Inflammatory macrophage treated with lipopolysaccharide for 1 hour (primary cell): ENCODE measurements at regions not wholly inside any gene's neighbourhood (a gene's known extent, or its start where the extent isn't known, plus 50 kb on each side); places are given as distances from the start of the nearest gene placed in this dataset.
A peak's percentile ranks its signal among the peaks of the same experiment; 100 is the strongest.

Experiments
- DNase-seq, 2 donors: peaks; one replicate each; pipeline ENCODE4 v3.0.0-alpha.2; 2020 to 2022

DNA sequence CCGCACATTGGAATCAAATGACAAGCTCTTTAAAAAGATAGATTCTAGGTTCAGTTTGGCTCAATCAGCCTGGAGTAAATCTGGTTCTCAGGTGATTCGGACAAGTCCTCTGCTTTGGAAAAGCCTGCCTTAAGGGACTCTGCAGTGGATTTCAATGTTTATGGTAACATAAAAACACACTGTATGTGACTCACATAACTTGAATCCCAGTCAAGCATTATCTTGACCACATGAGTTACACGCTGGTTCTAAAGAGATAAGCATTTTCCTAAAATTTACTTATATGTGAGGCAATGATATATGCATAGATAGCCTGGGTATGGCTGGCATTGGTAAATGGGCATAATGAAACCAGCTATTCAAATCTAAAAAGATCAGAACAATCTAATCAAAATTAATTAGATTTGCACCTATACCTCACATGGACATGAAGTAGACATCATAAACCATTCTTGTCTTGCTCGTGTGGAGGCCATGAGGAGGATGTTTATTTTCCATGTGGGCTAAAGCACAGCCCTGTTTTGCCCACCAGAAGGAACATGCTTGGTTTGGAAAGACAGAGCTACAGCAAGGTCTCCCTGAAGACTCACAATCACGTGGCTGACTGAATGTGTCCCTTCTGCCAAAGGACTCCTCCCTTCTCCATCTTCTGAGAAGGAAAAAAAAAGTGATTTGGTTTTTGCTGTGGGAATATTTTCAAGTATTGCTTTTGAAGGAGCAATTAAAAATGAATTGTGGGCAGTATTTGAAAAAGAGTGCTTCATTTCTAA is 351.7 kb downstream of the DIRAS2 start:
- no peak for DNase-seq

DNA sequence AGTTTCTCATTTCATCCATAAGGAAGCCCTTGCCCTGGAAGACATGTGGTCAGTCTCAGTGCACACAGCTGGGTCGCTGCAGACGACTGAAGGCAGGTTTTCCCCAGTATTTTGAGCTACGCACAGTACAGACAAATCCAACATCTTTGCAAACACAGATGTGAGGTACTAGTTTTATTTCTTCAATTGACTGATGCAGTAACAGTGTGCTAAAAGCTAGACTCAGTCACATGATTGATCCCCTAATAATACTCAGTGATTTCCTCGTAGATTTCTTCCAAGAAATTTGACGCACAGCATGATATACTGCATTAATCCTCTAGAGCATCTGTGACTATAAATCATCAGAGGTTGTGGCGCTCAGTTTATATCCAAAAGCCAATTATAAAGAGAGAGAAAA is 346.1 kb downstream of the DIRAS2 start:
- DNase-seq, result no peak

DNA sequence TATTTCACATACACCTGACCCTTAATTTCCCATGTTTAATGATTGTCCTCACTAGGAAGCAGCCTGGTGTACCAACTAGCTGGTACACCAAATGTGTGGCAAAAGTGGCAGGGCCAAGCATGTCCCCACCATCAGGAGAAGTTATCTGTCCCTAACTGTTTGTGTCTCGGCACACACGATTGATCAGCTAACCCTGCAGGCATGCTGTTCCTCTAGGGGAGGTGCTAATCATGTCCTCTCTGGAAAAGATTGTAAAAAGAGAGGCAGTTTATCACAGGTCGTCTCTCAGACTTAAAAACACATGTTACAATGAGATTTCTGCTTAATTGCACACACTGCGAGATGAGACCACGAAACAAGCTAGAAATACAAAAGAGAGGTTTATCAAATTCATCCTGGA is 342.7 kb downstream of the DIRAS2 start:
- no peak for DNase-seq

DNA sequence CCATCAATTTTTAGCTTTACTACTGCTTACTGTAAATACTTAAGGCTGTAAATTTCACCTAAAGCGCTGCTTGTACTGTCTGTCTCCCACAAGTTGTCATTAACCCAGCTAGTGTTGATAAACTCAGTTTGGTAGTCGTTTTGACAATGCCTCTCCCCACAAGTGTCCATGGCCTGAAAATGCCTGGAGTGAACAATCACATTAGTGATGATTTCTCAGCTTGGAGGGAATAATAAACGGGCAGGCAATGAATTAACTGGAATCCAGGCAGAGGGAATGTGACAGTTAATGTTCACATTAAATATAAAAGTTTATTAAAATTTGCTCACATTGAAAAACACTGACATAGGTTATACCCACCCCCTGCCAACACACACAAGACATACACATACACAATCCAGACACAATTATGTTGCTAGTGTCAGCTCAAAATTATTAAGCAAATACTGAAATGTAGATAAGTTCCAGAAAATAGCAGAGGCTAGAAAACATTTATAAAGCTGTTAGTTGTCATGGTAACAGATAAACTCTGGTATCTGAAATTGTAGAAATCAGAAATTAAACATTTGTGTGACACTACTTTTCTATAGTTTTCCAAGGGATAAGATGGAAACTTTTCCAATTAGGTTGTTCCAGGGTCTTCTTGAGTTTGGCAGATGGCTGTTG is 341.9 kb downstream of the DIRAS2 start:
- DNase-seq, result no peak

DNA sequence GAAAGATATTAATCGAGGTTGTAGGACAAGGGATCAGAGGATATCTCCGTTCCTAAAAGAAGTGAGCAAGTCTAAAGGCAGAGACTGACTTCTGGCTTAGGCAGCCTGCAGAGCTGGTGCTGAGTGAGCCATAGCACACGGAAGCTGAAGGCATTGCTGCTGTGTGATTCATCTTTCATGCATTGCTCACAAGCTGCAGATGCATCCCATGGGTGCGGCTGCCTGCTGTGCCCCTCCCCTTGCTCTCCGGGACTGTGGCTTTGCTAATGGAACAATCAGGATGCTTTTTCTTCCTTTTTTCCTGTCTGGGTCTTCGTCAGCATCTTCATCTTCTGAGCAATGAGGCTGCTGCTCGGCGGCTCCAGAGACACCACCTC is 341.4 kb downstream of the DIRAS2 start:
- no peak for DNase-seq

DNA sequence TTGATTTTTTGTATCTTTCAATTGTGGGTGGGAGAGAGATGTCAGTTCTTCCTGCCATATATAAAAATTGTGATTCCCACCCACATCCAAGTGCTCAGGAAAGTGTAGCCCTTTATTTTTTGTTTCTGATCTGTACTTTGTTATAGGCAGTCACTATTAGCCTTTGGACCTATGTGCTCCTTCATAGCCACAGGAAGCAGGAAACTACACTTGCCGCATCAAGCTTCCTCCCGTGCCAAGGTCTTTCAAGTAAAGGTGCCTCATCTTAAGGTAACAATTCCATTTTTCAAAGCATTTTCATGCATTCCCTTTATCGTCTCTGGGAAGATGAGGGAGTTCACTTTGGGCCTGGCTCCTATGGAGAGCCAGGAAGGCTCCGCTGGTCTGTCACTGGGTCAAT is 339.0 kb downstream of the DIRAS2 start:
- DNase-seq, result no peak

DNA sequence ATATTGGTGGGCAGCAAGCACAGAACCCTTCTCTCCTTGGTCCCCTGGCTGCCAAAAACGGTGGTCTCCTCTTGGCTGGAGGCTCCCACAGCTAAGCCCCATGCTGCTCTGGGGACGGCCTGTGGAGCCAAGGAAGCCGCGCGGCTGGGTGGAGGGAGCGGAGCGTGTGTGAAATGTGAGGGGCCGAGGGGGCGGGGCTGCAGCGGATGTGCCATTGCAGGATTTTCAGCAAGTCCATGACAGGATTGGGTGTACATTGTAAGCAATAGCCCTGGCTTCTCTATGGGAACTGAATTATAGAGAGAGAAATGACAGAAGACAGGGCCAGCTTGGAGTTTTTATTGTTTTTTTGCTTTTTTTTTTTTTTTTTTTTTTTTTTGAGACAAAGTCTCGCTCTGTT is 336.5 kb downstream of the DIRAS2 start:
- DNase-seq, result no peak

DNA sequence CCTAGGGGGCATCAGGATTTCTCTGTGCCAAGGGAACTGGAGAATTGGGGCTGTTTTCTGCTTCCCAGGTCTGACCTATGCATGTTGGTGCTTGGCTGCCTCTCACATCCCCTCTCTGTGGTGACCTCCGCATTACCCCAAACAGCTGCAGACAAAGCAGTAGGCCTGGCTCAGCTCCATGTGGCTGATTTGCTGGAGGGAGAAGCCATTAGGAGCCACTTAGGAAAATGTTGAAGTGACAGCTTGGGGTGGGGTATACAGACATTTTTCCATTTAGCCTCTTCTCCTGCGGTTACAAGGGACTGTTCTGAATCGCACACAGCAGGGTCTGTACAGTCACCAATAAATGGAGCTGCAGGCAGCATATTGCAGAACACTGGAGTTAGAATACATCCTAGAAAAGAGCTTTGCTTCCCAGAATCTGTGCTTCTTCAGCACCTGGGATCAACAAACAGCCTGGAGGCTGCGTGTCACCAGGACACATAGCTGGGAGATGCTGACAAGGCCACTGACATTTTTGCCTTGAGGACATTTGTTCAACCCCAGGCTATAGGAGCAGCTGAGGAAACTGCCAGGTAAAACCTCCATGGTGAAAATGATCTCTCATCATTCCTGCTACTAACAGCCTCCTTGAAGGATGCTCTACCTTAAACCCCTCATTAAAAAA is 335.3 kb downstream of the DIRAS2 start:
- DNase-seq, result no peak

DNA sequence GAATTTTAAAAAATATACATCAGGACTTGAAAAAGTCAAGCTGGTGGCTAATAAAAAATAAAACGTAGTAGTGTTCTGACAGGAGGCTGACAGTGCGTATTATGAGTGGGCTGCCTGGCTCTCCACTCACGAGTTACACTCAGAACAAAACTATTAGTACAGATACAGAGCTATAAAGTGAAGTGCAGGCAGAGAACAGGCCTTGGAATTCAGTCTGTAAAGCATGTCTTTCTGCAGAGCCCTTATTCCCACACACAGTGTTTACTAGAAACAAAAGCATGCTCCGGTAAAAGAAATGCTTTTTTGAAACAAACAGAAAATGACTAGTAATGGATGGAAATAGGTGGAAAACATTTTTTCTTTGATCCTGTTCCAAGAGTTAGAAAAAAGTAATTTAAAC is 334.7 kb downstream of the DIRAS2 start:
- DNase-seq, result no peak

DNA sequence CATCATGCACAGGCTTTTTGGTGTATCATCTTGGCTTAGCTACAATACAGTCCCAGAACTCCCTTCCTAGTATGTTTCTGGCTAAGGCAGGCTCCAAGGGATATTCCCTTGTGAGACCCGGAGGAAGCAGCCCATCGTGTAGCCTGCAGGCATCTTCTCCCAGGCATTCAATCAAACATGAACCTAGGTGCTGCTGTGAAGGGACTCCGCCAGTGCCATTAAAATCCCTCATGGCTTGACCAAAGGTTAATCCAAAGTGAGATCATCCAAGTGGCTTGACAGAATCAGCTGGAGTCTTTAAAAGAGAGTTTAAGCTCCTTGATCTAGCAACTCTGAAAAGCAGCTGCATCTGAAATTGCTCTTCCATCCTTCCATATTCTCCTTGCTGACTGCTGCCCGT is 333.9 kb downstream of the DIRAS2 start:
- no peak for DNase-seq

DNA sequence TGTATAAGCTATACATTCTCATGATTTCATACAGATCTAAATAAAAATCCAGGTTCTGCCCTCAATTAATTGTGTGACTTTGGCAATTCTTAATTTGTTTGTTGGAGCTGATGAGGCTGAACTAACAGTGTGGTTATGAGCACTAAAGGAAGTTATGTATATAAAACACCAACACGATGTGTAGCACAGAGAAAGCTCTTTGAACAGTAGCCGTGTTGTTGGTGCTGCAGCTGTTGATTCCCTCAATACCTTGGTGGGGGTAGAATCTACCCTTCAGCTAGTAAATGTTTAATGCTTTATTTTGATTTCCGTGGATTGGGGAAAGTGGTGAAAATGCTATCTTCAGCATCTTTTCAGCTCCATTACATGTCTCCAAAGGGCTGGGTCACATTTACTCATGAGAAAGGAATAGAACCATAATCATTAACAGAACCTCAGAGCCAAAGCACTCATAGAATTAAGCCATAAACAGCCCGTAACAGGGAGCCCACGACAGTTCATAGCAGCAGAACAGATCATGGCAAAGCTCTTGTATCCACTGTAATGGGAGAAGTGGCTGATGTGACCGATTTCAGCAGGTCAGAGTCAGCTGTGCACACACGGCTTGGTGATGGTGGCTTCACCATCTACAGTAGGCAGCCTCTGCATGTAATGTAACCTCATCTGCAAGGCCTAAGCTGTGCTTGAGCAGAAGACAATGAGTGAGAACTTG is 332.7 kb downstream of the DIRAS2 start:
- no peak for DNase-seq

DNA sequence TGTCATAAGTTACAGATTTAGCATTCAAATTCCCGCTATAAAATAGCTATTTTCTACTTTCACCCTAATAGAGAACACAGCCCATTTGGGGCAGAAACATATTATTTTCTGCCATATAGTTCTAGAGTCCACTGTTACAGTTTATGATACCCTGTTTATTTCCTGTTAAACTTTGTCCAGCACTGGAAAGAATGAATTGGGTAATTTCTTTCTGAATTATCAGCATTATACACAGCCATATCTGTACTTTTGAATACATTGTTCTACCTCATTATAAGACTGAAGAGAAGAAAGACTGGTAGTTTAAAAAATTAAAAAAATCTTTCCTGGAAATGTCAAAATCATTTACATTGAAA is 332.1 kb downstream of the DIRAS2 start:
- DNase-seq, result no peak

DNA sequence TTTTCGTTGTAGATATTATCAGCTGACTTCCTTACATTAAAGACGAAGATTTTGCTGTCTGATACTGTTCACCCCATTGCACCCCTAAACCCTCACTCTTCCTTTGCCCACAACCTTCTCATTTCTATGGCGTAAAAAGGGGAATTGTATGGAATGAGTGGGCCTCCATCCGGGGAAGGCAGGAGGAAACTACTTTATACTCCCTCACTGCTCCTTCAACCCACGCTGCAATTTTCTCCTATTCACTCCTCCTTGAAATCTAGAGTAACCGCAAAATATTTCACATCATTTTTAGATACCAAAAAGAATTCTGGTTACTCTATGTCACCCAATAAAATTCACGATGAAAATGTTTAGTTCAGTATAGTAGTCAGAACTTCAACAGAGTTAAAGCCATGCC is 330.8 kb downstream of the DIRAS2 start:
- no peak for DNase-seq

DNA sequence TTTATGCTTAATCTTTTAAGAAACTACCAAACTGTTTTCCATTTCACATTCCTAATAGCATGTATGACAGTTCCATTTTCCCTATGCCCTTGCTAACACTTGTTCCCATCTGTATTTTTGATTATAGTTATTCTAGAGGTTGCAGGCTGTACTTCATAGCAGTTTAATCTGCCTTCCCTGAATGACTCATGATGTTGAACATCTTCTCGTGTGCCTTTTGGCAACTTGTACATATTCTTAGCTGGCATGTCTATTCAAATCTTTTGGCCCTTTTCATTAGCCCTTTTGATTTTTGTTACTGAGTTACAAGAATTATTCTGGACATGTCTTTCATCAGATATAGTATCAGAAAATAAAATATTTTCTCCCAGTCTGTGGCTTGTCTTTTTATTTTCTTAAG is 320.3 kb downstream of the DIRAS2 start:
- DNase-seq, result no peak

DNA sequence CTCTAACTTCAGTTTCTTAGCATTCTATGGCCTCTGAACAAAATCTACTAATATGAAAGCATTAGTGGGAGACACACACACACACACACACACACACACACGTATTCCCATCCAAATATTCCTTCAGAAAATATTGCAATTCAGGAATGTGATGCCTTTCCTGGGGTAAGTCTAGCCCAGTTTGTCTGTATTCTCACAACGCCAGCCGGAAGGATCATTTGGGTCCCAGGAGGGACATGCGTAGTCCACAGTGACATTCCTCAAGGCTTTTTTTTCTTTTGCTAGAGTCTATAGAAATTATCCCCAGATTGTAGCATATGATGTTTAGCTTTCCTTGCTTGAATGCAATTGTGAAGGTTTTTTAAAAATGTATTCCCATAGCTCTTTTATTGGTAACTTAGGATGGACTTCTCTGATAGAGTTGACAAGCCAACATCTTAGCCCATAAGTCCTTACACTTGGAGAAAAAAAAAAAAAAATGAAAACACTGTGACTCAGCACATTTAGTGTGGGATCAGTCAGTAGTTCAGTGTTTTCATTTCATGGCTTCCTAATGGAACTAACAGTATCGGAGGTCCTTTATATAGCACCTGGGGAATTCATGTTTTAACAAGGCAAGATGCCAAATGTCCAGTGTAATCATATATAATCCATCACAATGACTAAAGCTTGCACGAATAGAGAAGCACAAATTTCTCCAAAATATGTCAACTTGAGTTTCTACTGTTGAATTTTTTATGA is 316.5 kb downstream of the DIRAS2 start:
- no peak for DNase-seq

DNA sequence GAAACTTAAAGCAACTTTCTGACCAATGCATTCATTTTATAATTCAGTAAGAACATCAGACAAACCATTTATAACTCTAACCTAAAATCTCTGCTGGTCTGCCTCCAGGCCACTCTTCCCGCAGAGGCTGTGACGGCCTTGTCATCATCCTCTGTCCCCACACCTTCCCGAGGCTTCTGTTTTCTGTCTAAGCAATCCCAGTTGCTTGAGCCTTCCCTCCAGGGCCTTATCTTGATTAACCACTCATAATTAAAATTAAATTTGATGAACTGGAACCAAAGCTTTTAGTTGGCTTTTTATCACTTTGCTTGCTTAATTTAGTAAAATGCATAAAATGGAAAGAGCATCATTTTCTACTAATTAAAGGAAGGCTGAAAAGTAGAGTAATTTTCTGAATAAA is 312.4 kb downstream of the DIRAS2 start:
- DNase-seq, result no peak

DNA sequence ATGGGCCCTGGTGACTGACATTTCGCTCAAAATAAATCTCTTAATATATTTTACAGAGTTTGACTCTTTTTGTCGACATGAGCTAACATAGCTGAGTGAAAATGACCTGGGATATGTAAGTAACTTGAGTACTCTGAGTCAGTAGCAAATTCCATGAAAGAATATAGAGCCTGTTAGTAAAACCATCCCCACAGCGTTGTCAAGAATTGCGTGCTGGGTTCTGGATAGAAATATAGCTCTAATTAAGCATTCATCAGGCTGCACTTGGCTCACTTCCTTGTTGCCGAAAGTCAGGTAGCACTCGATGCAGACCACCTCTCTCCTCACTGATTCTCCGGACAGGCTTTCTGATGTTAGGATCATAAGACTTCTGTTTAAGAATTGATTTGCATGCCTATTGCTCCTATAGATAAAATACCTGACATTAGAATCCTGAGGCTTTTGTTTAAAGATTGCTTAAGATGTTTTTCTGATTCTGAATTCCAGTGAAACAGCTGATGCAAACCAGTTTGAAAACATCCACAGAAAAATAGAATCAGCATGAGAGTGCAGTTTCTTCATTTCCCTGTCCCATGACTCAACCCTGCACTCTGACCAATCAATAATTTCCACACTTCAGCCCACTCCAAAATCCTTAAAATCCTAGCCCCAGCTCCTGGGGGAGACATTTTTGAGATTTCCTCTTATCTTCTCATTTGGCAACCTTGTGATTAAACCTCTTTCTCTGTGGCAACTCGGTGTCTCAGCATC is 310.6 kb downstream of the DIRAS2 start:
- DNase-seq, result peak; percentile 53 to 54

DNA sequence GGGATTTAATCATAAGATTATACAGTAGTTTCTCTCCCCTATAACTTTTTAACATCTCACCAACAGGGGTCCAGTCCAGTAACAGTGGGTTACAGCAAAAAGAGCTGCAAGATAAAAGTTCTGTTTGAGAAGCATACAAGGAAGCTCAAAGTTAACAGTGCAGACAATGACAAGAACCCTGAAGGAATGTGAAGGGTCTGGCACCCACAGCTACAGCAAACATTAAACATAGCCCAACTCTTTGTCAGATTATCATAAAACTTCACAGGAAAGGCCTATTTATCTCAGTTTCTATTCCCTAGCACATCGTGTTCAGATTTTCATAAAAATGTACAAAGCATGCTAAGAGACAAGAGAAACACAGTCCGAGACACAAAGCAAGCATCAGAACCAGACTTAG is 309.4 kb downstream of the DIRAS2 start:
- DNase-seq, result no peak

DNA sequence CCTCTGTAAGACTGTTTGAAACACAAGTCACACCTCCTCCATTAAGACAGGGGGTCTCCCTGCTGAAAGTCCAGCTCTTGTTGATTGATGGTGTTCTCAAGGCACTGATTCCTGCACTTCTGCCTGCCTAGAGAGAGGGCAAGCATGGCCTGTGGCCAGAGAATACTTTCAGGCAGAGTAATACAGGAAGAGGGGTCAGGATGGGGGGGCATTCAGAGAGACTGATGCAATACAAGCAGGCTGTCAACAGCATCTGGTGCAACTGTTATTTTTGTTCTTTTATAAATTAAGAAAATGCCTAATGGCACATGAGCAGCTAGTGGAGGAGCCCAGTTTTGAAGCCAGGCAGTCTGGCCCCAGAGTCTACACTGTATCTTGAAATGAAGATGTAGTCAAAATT is 302.2 kb downstream of the DIRAS2 start:
- no peak for DNase-seq

DNA sequence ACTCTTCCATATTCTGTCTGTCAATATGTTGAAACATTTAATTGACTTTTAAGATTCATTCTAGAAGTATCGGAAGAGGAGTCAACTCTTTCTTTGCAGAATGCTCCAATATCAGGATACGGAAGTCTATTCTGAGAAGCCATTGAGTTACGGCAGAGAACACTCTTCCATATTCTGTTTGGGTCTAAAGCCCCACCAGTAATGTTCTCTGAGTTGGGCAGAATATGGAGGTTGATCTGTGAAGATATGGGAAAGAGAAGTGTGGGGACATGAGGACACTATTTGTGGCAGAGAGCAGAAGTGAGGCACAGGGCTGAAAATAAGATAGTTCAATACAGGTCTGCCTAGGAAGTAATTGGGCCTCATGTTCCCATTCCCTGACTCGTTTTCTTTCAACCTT is 300.0 kb downstream of the DIRAS2 start:
- DNase-seq, result no peak

DNA sequence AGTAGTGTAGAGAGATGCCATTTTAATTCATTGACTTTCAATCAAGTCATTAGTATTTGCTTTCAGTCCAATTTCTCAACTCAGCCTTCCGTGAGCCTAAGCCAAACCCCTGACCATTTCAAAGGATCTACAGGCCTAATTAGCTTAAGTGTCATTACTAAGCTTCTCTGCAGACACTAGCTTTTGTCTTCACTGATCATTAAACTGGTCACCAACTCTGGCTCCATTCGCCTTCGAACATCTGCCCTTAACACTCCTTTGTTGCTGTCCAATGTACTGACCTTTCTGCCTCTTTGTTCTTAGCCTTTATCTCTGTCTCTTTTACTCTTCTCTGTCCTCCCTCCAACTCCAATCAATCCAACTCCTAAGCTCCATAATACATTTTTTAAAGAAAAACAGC is 299.3 kb downstream of the DIRAS2 start:
- no peak for DNase-seq

DNA sequence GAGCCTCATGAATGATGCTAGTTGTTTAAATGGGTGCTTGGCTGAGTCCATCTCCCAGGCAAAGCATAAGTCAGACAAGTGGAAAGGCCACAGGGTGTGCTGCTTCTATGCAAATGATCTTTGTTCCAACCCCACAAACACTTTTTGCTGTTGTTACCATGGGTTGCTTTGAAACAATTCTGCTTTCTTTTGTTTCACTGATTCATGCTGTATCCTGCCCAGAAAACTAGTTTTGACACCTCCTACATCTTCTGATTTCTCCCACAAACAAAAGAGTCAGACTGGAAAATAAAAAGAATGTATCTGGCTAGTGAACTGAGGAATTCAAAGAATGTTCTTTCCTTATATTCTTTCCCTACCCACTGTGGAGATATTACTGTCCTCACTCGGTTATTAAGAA is 298.6 kb downstream of the DIRAS2 start:
- no peak for DNase-seq
